Activated CD4-positive, alpha-beta T cell treated with anti-CD3 and anti-CD28 coated beads, Interleukin-2, amount 10 ng/mL, durations not matched to agents 24 days and 14 days (primary cell): ENCODE measurements at regions not wholly inside any gene's neighbourhood (a gene's known extent, or its start where the extent isn't known, plus 50 kb on each side); places are given as distances from the start of the nearest gene placed in this dataset.
"Not testable (repeated sequence)": the region's sequence is repeated elsewhere in the genome, so short reads cannot be mapped to it uniquely, and the experiment has no call there.

Source experiments
- DNase-seq: peaks from one replicate; pipeline ENCODE4 v3.0.0; 2022
- H3K27ac Mint-ChIP-seq: one replicate; pipeline ENCODE4 v1.8.0; 2022; ENCODE audit warnings: mild to moderate bottlenecking, mixed read lengths
- H3K27me3 Mint-ChIP-seq: one replicate; pipeline ENCODE4 v1.8.0; 2022; ENCODE audit warnings: mixed read lengths
- H3K36me3 Mint-ChIP-seq: one replicate; pipeline ENCODE4 v1.8.0; 2022; ENCODE audit warnings: low read depth, mild to moderate bottlenecking, mixed read lengths
- H3K4me1 Mint-ChIP-seq: one replicate; pipeline ENCODE4 v1.8.0; 2021; ENCODE audit warnings: mixed read lengths
- H3K4me3 Mint-ChIP-seq: one replicate; pipeline ENCODE4 v1.8.0; 2022; ENCODE audit warnings: mild to moderate bottlenecking, moderate library complexity, mixed read lengths
- H3K9me3 Mint-ChIP-seq: one replicate; pipeline ENCODE4 v1.8.0; 2021; ENCODE audit warnings: mixed read lengths
- intact Hi-C: fragments of 100-400 bp; cut with micrococcal nuclease; formaldehyde crosslinking; loops from one replicate; pipeline ENCODE4 v1.15.1; 2023

DNA sequence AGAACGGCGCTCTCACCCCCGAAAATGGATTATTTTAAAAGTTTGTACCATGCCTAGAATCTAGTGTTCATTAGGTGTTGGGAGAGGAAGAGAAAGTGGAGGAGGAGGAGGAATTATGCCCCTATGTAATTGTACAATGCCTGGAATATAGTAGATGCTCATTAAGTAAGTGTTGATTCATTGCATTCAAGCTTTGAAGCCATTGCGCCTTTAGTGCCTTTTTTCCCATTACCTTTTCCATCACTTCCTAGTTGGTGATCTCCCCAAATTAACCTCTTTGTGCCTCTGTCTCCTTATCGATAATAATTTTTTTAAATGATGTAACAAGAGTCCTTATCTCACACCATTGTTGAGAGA is 220.7 kb upstream of the PRICKLE2 start:
- H3K36me3 Mint-ChIP-seq, result no peaks in the 10 kb centered on the region
- intact Hi-C loops, result no loop called here
- peaks cover 68% of the 10 kb centered on the region for H3K27me3 Mint-ChIP-seq
- no peak overlapping the region for H3K4me3 Mint-ChIP-seq
- no peaks in the 10 kb centered on the region for H3K9me3 Mint-ChIP-seq
- no peaks in the 10 kb centered on the region for H3K4me1 Mint-ChIP-seq
- no peak overlapping the region for H3K27ac Mint-ChIP-seq
- DNase-seq, result no peak

DNA sequence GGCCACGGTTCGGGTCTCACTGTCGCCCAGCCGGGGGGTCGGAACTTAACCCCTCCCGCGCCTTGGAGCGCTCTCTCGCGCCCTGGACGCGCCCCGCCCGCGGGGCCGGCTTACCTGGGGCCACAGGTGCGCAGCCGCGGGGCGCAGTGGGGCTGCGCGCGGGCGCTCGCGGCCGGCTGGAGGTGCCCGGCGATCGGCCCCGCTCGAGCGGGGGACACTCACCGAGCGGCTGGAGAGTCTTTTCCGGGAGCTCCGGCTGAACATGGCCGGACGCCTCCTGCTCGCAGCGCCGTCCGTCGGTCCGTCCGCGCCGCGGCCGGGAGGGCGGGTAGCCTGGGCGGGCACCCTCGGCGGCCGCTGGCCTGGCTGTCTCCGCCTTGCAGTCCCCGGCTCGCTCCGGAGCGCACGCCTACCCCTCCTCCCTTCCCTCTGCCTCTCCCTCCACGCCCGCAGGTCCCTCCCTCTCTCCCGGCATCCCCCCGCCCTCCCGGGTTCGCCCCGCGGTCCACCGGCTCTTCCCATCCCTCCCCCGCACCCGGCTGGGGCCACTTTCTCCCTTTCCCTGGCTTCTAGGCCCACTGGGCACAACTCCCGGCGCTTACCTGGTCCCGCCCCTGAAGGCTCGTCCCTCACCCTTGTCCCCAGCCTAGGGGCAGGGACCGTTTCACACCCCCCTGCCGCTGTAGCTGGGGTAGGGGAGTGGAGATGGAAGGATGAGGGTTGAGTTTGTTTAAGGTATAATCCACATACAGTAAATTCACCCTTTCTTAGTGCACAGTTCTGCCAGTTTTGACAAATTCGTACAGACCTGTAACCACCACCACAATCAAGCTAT is 220.1 kb upstream of the PRICKLE2 start:
- intact Hi-C loops, result no loop called here
- Mint-ChIP-seq H3K4me3 (no peak overlapping the region), H3K4me1 (no peaks in the 10 kb centered on the region), H3K27ac (no peak overlapping the region), H3K36me3 (no peaks in the 10 kb centered on the region), H3K9me3 (no peaks in the 10 kb centered on the region), H3K27me3 (peaks cover 63% of the 10 kb centered on the region)
- no peak for DNase-seq

DNA sequence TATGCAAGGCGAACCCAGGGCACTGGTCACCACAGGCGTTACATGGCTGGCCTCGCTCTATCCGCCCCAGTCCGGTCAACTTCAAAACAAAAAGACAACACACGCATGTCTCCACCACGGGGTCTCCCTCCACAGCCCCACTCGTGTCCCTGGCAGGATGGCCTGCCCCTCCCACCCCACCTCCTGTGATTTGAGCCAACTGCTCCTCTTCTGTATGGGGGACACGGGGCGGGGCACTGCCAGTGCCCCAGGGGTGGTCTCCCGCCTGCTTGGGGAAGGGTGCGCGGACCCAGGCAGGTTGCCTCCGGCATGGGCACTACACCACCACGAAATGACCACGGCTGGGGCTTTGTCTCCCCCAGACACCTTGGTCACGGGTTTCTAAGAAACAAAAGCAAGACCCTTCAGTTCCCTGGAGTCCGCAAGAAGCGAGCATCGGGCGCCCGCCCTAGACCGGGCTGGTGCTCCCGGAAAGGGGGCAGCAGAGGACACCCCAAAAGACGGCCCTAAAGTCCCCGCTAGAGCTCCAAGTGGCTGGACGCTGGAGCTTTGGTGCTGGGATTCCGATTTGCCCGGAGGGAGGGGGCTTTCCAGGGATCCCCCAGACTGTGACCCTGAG is 219.3 kb upstream of the PRICKLE2 start:
- peaks cover 64% of the 10 kb centered on the region for H3K27me3 Mint-ChIP-seq
- intact Hi-C loops, result no loop called here
- H3K4me3 Mint-ChIP-seq, result no peak overlapping the region
- H3K9me3 Mint-ChIP-seq, result no peaks in the 10 kb centered on the region
- H3K27ac Mint-ChIP-seq, result no peak overlapping the region
- no peaks in the 10 kb centered on the region for H3K4me1 Mint-ChIP-seq
- no peaks in the 10 kb centered on the region for H3K36me3 Mint-ChIP-seq
- DNase-seq, result no peak

DNA sequence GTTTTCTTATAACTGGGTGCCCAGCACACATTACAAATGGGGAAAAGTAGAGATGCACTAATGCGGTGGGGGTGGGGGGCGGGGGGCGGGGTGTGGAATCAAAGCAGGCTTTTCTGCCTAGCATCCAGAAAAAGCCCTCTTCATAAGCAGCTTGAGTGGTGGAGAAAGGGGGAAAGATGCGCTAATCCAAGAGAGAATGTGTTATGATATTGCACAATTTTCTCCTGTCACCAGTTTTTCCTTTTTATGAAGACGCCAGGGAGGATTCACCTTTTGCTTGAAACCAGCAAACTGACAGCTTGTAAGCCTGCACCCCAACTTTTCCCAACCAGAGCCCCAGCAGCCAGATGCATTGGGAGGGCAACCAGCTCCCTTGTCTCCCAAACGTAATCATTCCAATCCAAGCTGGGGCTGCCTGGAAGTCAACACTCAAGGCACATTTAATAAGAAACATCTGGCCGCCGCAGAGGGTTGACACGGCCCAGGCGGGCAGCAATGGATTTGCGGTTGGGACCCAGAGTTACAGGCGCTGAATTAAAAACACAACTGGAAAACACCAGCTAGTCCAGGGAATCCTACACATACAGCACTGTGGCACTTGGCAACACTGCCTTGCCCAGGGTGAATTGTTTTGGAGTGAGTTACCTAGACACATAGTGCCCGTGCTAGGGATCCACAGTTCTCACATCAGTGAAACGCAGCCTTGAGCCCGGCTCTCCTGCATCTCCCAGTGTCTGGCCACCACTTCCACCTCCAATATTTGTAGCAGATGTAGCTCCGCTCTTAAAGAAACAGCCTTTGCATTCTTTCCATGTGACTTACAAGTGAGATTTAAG is 218.5 kb upstream of the PRICKLE2 start:
- DNase-seq, result no peak
- Mint-ChIP-seq H3K9me3 (no peaks in the 10 kb centered on the region), H3K27ac (no peak overlapping the region), H3K36me3 (no peaks in the 10 kb centered on the region), H3K27me3 (peaks cover 61% of the 10 kb centered on the region), H3K4me3 (no peak overlapping the region), H3K4me1 (no peaks in the 10 kb centered on the region)
- intact Hi-C loops, result no loop called here

DNA sequence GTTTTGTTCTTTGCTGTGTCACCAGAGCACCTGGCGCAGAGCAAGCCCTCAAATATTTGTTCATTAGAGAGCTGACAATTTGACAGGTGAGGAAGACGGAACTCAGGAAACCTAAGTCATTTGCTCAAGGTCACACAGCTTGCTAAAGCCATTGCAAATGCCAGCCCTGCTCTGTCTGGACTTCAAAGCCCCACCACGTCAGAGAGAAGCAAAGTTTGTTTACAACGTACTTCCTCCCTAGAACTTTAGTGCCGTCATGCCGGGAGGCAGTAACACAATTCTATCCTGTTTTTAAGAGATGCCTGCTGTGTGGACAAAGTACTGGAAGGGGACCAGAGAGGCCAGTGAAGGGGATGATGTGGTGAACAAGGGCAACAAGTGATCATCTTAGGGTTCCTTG is 216.6 kb upstream of the PRICKLE2 start:
- Mint-ChIP-seq H3K4me3 (no peak overlapping the region), H3K4me1 (no peaks in the 10 kb centered on the region), H3K27ac (no peak overlapping the region), H3K36me3 (no peaks in the 10 kb centered on the region), H3K27me3 (peaks cover 48% of the 10 kb centered on the region), H3K9me3 (no peaks in the 10 kb centered on the region)
- intact Hi-C loops, result no loop called here
- no peak for DNase-seq

DNA sequence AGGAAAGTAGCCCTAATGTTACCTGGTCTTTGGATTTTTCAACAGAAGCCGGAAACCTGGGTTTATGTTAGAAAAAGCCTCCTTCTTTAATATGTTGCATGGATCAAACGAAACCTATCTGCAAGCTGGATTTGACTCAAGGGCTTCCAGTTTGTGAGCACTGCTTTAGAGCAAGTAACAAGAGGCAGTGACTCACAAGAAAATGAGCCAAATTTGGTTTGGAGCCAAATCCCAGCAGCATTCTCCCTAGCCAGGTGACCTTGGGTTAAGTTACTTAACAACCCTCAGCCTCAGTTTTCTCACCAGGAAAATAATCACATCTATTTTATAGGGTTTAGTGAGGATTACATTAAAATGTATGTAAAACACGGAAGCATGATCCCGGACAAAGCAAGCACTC is 215.2 kb upstream of the PRICKLE2 start:
- intact Hi-C loops, result no loop called here

DNA sequence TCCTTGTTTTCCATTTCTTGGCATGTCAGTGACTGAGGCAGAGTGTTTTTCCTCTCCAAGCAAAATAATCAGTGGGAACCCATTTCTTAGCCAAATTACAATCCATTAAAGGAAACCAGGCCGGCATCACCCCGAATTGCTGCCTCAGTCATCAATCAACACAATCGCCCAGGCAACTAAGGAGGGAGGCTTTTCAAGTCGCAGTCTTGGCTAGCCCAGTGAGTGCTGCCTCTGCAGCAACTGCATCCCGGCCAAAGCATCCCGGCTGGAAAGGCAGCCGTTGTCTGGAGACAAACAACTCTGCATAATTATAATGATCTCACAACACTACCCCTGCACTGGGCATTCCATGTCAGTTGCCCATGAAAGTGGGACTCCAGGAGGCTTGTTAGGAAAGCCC is 213.5 kb upstream of the PRICKLE2 start:
- Mint-ChIP-seq H3K4me3 (no peak overlapping the region), H3K36me3 (no peaks in the 10 kb centered on the region), H3K4me1 (no peaks in the 10 kb centered on the region), H3K9me3 (peaks cover 5% of the 10 kb centered on the region), H3K27me3 (peaks cover 27% of the 10 kb centered on the region), H3K27ac (no peak overlapping the region)
- no peak for DNase-seq
- intact Hi-C loops, result no loop called here

More for the DNA sequence above, 215.2 kb upstream of the PRICKLE2 start:
- Mint-ChIP-seq H3K27ac (no peak overlapping the region), H3K4me1 (no peaks in the 10 kb centered on the region), H3K4me3 (no peak overlapping the region), H3K27me3 (peaks cover 37% of the 10 kb centered on the region), H3K9me3 (no peaks in the 10 kb centered on the region), H3K36me3 (no peaks in the 10 kb centered on the region)
- no peak for DNase-seq

DNA sequence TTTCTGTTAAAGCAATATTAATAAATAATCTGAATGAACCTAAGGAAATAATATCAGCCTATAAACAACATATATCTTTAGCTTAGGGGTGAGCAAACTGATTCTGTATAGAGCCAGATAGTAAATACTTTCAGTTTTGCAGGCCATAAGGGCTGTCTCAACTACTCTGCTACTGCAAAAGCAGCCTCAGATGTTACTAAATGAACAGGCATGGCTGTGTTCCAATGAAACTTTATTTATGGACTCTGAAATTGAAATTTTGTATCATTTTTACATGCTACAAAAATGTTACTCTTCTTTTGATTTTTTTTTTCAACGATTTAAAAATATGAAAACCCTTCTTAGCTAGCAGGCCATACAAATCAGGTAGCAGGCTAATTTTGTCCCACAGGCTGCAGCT is 212.8 kb upstream of the PRICKLE2 start:
- intact Hi-C loops, result no loop called here
- Mint-ChIP-seq H3K4me1 (no peaks in the 10 kb centered on the region), H3K27ac (no peak overlapping the region)

DNA sequence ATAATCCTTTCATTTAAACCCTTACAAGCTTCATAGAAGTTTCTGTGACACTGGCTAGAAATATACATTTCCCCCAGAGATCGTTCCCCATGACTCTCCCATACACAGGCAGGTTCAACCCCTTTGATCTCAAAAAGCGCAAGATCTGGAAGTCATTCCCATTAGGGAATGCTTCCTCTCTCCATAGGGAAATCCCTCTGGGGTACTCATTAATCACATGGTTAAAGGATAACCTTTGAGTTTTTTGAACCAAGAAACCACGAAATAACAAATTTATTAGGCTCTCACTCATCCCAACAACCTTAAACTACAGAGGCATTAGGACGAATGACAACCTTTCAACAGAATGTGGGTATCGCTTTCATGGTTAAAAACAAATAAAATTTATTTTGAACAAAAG is 211.9 kb upstream of the PRICKLE2 start:
- peaks cover 7% of the 10 kb centered on the region for H3K9me3 Mint-ChIP-seq
- no peak overlapping the region for H3K27ac Mint-ChIP-seq
- H3K36me3 Mint-ChIP-seq, result no peaks in the 10 kb centered on the region

More for the DNA sequence above, 212.8 kb upstream of the PRICKLE2 start:
- Mint-ChIP-seq H3K27me3 (peaks cover 21% of the 10 kb centered on the region), H3K36me3 (no peaks in the 10 kb centered on the region), H3K4me3 (no peak overlapping the region), H3K9me3 (peaks cover 5% of the 10 kb centered on the region)
- DNase-seq, result no peak

DNA sequence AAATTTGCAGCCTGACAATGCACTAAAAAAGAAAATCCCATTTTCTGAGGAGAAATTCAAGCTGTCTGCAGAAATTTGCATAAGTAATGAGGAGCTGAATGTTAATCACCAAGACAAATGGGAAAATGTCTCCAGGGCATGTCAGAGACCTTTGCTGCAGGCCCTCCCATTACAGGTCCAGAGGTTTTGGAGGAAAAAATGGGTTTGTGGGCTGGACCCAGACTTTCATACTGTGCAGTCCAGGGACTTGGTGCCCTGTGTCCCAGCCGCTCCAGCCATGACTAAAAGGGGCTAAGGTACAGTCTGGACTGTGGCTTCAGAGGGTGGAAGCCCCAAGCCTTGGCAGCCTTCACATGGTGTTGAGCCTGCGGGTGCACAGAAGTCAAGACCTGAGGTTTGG is 209.8 kb upstream of the PRICKLE2 start:
- intact Hi-C loops, DNase-seq, H3K36me3 Mint-ChIP-seq, H3K27ac Mint-ChIP-seq, H3K27me3 Mint-ChIP-seq, H3K4me3 Mint-ChIP-seq, H3K4me1 Mint-ChIP-seq, H3K9me3 Mint-ChIP-seq: not testable (repeated sequence)

More for the DNA sequence above, 211.9 kb upstream of the PRICKLE2 start:
- Mint-ChIP-seq H3K4me1 (no peaks in the 10 kb centered on the region), H3K27me3 (peaks cover 15% of the 10 kb centered on the region), H3K4me3 (no peak overlapping the region)
- intact Hi-C loops, result no loop called here
- DNase-seq, result no peak

DNA sequence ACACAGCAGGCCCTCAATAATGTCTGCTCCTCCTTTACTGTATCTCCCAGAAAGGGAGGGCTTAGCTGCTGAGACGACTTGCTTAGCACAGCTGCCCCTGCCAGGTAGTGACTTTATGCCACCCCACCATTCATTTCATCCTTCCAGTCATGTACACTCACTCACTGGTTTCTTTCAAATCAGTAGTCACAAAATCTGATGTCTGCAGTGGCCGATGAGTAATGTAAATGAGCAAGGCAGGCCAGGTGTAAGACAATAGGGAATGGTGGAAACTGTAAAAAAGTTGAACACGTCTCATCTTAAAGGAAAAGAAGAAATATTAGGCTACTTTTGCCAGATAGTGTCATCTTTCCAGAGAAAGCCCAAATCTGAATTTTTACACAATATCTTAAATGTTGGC is 207.6 kb upstream of the PRICKLE2 start:
- no peaks in the 10 kb centered on the region for H3K36me3 Mint-ChIP-seq
- intact Hi-C loops, result no loop called here

DNA sequence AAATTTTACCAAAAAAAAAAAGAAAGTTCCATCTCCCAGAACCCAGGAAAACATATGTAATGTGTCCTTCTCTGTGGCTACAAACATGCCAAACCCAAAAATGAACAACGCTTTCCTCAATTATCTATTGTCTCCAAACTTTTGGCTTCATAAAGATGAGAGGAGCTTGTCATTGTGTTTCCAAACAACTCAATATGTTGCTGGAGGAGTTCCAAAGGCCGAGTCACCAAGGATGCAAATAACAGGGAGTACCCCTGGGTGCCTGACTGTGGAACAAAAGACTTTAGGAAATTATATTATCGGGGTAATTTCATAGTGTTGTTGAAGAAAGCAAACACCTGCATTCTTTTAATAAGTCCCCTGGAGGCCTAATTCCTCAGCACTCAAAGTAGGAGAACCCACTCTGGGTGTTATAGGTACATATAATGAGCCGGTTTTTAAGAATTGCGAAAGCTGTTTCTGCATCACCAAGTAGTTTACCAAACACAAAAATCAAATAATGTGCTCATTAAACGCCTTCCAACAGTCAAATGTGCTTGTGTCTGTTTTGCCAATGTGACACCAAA is 206.3 kb upstream of the PRICKLE2 start:
- no peaks in the 10 kb centered on the region for H3K36me3 Mint-ChIP-seq
- H3K4me3 Mint-ChIP-seq, result no peak overlapping the region
- peaks cover 4% of the 10 kb centered on the region for H3K27me3 Mint-ChIP-seq
- H3K4me1 Mint-ChIP-seq, result no peaks in the 10 kb centered on the region
- H3K27ac Mint-ChIP-seq, result no peak overlapping the region
- DNase-seq, result no peak
- H3K9me3 Mint-ChIP-seq, result peaks cover 9% of the 10 kb centered on the region
- intact Hi-C loops, result no loop called here

More for the DNA sequence above, 207.6 kb upstream of the PRICKLE2 start:
- Mint-ChIP-seq H3K27ac (no peak overlapping the region), H3K4me3 (no peak overlapping the region), H3K9me3 (peaks cover 9% of the 10 kb centered on the region), H3K4me1 (no peaks in the 10 kb centered on the region), H3K27me3 (peaks cover 6% of the 10 kb centered on the region)
- DNase-seq, result no peak

DNA sequence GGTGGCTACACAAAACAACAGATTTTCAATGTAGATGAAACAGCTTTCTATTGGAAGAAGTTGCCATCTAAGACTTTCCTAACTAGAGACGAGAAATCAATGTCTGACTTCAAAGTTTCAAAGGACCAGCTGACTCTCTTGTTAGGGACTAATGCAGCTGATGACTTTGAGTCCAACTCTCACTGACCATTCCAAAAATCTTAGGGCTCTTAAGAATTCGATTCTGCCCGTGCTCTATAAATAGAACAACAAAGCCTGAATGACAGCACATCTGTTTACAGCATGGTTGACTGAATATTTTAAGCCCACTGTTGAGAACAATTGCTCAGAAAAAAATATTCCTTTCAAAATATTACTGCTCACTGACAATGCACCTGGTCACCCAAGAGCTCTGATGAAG is 202.4 kb upstream of the PRICKLE2 start:
- H3K36me3 Mint-ChIP-seq, result no peaks in the 10 kb centered on the region
- no peak overlapping the region for H3K27ac Mint-ChIP-seq
- intact Hi-C loops, result no loop called here
- no peaks in the 10 kb centered on the region for H3K4me1 Mint-ChIP-seq
- H3K4me3 Mint-ChIP-seq, result no peak overlapping the region
- peaks cover 4% of the 10 kb centered on the region for H3K9me3 Mint-ChIP-seq
- no peak for DNase-seq
- H3K27me3 Mint-ChIP-seq, result peaks cover 10% of the 10 kb centered on the region

DNA sequence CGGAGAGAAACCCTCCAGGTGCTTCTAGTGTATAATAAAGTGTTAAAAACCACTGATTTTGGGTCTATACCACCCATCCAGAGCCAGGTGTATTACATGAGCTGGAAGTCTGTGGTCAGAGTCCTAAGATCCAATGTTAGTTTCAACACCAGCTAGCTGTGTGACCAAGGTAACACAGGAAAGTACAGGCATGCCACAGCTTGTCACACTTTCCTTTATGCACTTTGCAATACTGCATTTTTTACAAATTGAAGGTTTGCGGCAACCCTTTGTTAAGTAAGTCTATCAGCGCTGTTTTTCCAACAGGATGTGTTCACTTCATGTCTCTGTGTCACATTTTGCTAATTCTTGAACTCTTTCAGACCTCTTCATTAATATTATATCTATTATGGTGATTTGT is 201.3 kb upstream of the PRICKLE2 start:
- H3K27ac Mint-ChIP-seq, result no peak overlapping the region
- intact Hi-C loops, result no loop called here
- no peaks in the 10 kb centered on the region for H3K4me1 Mint-ChIP-seq
- no peaks in the 10 kb centered on the region for H3K36me3 Mint-ChIP-seq
- peaks cover 7% of the 10 kb centered on the region for H3K27me3 Mint-ChIP-seq
- DNase-seq, result no peak
- H3K9me3 Mint-ChIP-seq, result no peaks in the 10 kb centered on the region
- no peak overlapping the region for H3K4me3 Mint-ChIP-seq
